Suppressor macrophage (primary cell): ENCODE measurements at regions not wholly inside any gene's neighbourhood (a gene's known extent, or its start where the extent isn't known, plus 50 kb on each side); places are given as distances from the start of the nearest gene placed in this dataset.

Experiments
- DNase-seq, 4 experiments: peaks; one replicate each; pipeline ENCODE4 v3.0.0-alpha.2; 2020 to 2022

GRCh38 chr16:27123795-27124409, 57.2 kb downstream of the C16orf82 start:
- DNase-seq = no peak

GRCh38 chr16:27127308-27127707, 60.6 kb downstream of the C16orf82 start:
- no peak for DNase-seq

GRCh38 chr16:27129401-27129800, 62.7 kb downstream of the C16orf82 start:
- no peak for DNase-seq

- DNase-seq = no peak
These were observed 65.1 kb upstream of the KDM8 start for GRCh38 chr16:27138257-27138656.

GRCh38 chr16:27145630-27146029, 57.7 kb upstream of the KDM8 start:
- DNase-seq = no peak

- DNase-seq = no peak
These were observed 53.3 kb upstream of the KDM8 start for GRCh38 chr16:27149986-27150385.

GRCh38 chr16:27152121-27152520, 51.2 kb upstream of the KDM8 start:
- peak; percentile 14 to 64 (median 48) for DNase-seq

- no peak for DNase-seq
These were observed 50.5 kb upstream of the KDM8 start for GRCh38 chr16:27152801-27153200.
